ENCODE measurements at regions not wholly inside any gene's neighbourhood (a gene's known extent, or its start where the extent isn't known, plus 50 kb on each side); places are given as distances from the start of the nearest gene placed in this dataset.

DNA sequence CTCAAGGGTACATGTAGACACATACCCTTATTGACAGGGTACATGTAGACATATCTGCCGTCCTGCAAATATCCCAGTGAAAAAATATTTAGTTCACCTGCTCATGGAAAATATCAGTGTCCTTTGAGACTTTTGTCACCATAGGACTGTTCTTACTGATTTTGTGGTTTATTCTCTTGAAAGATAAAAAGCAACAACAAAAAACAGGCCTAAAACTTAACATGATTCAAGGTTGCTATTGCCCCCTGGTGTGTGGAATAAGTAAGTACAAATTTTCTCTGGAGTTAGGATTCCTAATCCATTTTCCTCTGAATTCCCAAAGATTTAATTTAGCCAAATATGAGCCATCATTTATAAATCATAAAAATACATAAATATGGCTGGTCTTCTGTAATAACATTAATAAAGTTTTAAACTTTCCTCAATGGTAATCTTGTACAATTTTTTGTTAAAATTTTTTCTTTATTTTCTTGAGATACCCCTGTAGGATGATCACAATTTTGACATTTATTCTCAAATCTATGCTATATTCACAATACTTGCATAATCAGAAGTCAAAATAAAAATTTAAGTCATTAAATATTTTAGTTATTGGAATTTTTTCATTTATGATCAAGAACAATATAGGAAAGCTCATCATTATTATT lies 741.4 kb upstream of the POT1 start:
- DNase-seq (ENCODE audit: low read depth in 2 of 2) = peak; percentile 3 to 52

DNA sequence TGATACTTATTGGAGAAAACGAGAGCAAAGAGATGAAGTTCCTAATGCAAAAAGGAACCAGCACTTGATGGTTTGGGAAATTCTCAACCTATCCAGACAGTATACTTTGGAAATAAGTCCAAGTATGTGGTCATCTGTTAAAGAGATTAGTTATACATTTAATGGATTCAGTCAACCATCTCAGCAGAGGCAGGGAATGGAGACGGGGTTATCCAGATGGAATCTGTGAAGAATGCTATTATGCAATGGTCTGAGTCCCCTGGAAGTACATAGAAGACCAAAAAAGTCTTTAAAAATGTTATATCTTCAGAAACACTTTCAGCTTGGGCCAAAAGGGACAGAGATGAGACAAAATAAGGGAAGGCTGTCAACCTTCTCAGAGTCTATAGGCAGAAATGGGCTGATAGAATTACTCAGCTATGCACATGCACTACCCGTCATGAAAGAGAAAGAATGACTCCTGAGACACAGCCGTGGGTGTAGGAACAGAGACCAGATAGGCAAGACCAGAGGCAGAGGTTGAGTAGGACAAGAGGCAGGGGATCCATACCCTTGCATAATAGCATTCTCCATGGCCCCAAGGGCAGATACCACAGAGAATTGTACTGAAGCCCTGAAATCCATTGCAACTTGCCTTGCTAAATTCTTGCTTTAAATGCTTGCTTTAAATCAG lies 738.8 kb upstream of the POT1 start:
- no peak for DNase-seq (ENCODE audit: low read depth in 2 of 2)

DNA sequence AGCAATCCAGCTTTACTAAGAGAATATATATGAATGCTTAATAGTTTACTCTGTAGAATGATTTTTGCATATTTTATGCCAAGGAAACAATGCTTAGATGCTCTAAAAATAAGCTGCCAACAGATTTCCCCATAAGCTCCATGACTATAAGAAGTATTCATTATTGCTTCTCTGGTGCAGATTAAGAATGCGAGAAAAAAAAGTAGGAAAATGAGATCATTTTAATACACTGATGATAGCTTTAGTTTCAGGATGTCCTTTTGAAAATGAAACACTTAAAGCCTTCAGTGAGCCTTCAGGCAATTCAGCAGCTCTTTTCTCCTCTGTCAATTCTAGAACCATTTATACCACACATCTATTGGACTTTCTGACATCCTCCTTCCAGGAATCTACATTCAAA lies 735.0 kb upstream of the POT1 start:
- DNase-seq (ENCODE audit: low read depth in 2 of 2) = no peak

DNA sequence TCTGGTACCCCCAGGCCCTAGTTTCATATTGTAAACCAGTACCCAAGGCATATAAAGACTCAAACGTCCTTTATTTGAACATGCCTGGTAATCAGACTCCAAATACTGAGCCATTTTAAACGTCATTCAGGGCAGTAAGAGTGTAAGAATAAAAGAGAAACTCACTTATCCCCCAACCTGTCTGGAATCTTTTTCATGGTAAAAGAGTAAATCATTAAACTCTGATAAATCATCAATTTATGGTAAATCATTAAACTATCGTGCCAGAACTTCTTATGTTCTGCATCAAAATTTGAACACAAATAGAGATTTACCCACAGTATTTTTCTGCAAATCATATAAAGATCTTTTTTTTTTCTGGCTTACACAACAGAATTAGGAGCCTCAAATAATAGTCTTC lies 734.3 kb upstream of the POT1 start:
- DNase-seq (ENCODE audit: low read depth in 2 of 2) = no peak

DNA sequence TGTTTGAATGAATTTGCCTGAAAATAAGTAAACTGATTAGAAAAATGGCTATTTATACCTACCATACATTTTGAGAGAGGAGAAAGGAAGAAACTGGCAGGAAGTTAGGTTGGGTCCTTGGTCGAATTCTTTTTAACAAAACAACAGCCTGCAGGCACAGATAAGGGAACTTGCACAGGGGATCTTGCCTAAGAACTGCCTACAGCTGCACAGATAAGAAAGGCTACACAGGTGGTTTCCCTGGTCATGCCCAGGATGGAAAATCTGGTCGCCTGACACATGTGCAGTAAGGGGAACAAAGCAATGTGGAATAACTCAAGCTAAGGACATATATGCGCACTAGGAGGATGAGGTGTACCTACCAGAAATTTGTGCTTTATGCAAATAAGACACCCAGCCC lies 732.1 kb upstream of the POT1 start:
- no peak for DNase-seq (ENCODE audit: low read depth in 2 of 2)

DNA sequence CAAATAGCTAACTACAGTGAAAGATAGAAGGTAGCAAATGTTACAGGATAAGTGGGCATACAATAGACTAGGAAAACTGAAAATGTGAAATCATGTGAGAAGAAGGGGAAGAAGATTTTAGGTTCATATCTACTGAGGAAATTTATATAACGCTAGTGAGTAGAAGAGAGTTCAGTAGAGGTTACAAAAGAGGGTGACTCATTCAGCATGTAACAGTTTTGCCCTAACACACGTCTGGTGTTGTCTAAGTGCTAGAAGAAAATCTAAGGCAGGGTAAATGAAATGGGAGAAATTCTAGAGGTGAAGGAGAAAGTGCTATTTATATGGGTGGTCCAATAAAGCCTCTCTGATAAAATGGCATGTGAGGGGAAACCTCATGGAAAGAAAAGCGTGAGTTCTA lies 731.4 kb upstream of the POT1 start:
- no peak for DNase-seq (ENCODE audit: low read depth in 2 of 2)

DNA sequence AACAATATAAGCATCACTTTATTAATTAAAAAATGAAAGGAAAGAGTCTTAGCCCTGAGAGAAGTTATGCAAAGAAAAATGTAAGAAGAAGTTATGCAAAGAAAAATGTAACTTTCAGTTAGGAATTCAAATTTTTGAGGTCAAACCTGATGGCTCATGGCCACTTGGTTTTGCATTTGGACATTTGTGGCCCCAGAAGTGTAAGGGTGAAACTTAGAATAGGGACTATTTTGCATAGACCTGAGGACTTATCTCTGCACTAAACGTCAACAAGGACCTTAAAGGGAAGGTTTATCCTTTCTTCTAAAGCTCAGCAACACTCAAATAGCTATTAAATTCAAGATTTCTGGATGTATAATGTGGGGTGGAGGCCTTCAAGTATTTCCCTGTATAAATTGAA lies 724.5 kb upstream of the POT1 start:
- no peak for DNase-seq (ENCODE audit: low read depth in 2 of 2)

DNA sequence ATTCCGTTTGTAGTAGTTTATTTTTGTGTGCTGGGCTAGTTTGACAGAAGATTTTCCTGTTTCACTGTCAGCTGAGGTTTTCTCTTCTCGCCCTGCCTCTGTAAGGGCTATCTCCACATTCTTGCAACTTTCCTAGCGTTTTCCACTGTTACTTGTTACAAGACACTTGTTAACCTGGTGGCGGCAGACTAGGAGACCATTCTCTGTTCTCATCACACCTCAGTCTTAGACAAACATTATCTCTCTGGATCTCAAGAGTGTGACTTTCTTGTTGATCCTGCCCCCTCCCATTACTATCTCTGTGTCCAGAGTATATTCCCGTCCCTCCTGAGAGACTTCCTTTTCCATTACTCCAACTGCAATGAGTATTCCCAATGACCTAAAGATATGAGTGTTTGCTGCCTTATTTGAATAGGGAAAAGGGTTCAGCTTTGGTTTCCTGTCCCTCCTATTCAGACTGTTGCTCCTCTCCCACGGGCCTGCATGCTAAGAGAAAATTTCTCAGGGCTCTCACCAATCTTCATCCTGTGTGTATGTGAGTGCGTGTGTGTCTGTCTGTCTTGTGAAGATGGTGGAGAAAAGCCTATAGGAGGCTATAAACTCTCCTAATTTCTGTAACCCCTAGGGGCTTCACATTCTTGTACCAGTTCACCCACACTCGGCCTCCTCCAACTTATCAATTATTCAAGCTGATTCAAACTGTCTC lies 722.4 kb upstream of the POT1 start:
- DNase-seq (ENCODE audit: low read depth in 2 of 2) = no peak

DNA sequence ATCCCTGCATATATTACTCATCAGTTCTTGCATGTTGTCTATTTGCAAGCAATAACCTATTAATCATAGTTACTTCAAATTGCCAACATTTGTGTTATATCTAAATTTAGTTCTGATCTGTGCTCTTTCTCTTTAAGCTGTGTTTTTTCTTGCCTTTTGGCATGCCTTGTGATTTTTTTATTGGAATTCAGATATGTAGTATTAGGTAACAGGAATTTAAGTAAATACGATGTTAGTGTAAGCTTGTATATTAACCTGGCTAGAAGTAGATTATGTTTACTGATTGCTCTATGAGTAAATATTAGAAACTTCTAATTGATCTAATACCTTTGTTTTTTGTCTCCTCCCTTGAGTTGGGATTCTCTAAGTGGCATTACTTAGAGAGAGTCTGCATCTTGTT lies 718.9 kb upstream of the POT1 start:
- DNase-seq (ENCODE audit: low read depth in 2 of 2) = no peak

DNA sequence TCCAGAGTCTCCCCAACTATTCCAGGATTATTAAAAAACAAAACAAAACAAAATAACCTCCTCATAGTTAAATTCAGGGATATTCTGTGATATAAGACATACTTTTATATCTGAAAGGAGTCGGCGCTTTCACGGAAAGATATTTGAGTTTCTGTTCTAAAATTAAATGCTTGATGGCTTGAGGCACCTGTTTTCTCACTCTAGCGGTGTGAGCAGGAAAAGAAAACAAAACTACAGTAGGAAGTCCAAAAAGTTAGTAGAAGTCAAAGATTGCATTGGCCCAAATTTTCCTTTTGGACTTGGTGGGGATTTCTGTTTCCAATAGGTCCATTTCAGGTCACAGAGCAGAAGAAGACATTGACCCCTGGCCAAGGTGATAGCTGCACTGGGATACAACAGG lies 716.1 kb upstream of the POT1 start:
- DNase-seq (ENCODE audit: low read depth in 2 of 2) = no peak

DNA sequence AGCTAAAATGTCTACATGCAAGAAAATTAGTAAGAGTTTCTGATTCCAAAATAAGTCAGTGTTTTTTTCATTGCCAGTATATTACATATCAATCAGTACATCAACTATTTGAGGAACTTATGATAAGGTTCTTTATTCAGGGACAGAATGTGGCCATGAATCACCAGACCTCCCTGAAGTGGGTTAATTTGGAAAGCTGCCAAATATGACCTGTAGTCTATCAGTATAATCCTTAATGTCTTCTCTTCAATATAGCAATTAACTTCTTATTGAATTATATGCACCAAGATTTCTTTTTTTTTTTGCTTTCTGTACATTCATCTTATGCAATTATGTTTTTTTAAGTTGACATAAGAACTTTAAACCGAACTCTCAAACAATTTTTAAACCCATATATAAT lies 714.5 kb upstream of the POT1 start:
- DNase-seq (ENCODE audit: low read depth in 2 of 2) = no peak

DNA sequence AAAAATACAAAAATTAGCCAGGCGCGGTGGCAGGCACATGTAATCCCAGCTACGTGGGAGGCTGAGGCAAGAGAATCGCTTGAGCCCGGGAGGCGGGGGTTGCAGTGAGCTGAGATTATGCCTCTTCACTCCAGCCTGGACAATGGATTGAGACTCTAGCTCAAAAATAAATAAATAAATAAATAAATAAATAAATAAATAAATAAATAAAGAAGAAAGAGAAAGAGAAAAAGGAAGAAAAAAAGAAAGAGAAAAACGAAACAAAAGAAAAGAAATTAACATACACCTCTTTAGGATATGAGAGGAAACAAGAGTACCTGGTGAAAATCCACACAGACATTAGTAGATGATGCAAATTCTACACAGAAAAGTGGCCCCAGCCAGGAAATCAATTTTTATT lies 713.7 kb upstream of the POT1 start:
- DNase-seq (ENCODE audit: low read depth in 2 of 2) = no peak

DNA sequence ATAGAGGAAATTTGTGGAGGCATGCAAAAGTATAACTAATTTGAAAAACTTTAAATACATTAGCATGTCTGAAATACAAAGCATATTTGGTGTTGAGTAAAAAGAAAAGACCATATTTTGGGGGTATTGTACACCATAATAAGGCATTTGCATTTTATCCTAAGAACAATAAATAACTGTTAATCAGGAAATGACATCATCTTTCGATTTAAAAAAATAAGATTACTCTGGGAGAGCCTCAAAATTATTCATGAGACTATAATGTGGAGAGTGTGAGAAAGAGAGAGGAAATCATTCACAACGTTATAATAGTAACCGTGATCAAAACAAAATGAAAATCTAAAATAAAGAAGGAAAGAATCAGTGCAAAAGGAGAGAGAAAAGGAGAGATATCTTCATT lies 712.3 kb upstream of the POT1 start:
- DNase-seq (ENCODE audit: low read depth in 2 of 2) = no peak

DNA sequence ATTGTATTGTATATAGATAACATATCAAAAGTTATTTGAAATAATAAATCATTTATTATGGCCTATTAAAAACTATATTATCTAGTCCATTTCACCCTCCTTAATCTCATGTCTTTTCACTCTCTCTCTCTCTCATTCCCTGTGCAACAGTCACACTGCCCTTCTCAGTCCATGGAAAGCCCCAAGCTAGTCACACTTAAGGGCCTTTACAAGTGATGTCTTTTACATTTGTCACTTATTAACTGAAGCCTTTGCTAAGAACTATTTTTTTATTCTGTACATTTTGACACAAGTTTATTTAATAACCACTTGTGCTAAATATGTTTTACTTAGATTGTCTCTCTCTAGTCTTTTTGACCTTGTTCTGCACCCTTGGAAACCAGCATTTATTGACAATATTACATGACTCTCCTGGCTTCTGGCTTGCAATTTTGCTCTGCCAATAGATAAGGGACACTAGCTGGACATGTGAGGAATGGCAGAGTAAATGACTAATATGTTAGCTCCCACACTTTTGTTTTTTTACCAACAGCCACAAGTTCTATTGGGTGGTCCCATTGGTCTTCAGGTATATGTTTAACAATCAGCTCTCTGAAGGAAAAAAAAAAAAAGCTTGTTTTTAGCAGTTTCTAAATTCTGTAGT lies 706.8 kb upstream of the POT1 start:
- DNase-seq (ENCODE audit: low read depth in 2 of 2) = no peak

DNA sequence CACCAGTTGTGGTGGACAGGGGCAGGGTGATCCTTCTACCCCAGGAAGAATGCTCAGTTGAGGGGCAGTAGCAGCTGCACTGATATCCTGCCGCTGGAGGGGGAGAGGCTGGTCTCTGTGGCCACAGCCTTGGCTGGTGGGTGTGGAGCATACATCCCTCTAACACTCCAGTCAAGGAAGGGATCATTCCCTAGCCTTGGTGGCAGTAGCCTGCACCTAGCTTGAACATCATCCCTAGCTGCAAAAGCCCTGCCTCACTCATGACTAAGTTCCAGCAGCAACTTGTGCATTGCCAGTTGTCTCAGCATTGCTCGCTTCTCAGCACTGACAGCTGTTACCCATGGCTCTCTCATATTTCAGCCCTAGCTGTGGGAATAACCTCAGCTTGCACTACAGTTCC lies 688.9 kb upstream of the POT1 start:
- DNase-seq (ENCODE audit: low read depth in 2 of 2) = no peak

DNA sequence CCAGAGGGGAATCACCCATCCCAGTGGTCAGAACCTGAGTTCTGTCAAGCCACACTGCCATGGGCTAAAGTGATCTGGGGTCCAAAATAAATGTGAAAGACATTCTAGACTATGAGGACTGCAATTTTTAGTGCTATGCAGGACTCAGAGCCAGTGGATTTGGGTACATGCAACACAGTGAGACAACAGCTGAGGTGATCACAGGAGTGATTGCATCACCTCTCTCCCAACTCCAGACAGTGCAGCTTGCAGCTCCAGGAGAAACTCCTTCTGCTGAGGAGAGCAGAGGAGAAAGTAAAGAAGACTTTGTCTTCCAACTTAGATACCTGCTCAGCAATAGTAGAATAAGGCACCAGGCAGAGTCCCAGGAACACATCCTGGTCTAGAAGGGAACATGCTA lies 682.0 kb upstream of the POT1 start:
- no peak for DNase-seq (ENCODE audit: low read depth in 2 of 2)

DNA sequence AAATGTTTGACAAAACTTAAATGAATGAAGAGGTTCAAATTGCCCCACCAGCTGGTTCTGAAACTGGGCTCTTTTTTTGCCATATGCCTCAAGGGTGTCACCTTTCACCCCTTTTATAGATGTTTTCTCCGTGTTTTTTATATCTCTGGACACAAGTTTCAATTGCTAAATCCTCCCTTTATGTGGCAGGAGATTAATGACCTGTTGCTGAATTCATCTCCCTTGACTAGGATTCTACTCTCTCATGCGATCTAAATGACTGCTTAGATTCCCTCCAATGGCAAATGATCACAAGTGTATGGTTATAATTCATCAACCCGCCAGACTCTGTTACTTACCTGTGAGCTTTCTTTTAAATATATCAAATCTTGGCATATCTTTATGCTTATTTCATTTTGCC lies 677.0 kb upstream of the POT1 start:
- no peak for DNase-seq (ENCODE audit: low read depth in 2 of 2)

DNA sequence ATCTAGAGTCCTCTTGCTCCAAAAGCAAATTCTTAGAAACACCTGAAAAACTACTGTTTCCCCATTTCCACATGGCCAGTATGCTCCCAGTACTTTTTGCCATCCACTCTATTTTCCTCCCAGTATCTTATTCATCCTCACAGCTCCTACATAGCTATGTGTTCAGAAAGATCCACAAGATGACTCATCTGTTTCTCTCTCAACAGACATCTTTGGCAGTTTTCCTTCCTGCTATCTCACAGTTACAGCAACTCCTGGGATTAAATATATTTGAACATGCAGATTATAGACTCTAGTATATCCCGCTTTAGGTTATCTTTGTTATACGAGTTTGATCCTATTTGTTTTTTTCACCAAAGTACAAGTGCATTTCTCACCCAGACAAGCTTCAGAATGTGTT lies 675.6 kb upstream of the POT1 start:
- DNase-seq (ENCODE audit: low read depth in 2 of 2) = no peak

DNA sequence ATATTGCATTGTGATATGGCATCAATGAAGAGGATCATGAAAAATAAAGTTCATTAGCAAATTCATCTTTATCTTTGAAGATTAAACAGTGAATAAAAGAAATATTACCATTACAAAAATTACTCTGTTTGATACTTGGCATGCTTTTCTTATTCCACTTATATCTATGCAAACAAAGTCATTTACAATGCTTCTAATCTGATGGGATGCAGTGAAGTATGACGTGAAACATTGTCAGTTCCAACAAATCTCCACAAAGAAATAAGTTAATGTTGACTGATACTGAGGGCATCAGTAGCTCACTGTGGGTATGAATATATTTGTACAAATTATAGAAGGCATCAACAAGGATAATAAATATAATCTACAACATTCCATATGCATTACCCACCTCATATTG lies 672.8 kb upstream of the POT1 start:
- no peak for DNase-seq (ENCODE audit: low read depth in 2 of 2)

DNA sequence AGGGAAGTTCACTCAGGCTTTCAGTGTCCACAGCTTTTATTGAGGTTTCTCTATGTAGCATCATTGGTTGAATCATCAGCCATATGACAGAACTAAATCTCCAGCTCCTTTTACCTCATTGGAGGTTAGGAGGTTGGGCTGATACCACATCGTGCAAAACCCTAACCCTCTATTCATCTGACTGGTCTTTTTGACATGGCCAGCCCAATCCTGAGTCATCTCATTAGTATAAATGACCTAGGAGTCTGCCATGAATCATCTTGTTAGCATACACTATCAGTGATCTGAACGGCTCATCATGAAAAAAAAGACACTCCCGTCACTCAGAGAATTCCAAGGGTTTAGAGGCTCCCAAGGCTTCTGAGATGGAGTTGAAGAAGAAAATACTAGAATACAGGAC lies 669.8 kb upstream of the POT1 start:
- DNase-seq (ENCODE audit: low read depth in 2 of 2) = no peak

DNA sequence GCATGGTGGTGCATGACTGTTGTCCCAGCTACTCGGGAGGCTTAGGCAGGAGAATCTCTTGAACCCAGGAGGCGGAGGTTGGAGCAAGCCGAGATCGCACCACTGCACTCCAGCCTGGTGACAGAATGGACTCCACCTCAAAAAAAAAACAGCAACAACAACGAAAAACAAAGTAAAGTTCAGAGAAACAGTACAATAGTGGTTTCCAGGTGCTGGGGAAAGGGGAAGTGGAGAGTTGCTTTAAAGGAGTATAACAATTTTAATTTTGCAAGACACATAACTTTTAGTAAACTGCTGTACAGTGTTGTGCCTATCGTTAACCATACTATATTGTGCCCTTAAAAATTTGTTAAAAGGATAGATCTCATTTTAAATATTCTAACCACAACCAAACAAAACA lies 662.7 kb upstream of the POT1 start:
- no peak for DNase-seq (ENCODE audit: low read depth in 2 of 2)

DNA sequence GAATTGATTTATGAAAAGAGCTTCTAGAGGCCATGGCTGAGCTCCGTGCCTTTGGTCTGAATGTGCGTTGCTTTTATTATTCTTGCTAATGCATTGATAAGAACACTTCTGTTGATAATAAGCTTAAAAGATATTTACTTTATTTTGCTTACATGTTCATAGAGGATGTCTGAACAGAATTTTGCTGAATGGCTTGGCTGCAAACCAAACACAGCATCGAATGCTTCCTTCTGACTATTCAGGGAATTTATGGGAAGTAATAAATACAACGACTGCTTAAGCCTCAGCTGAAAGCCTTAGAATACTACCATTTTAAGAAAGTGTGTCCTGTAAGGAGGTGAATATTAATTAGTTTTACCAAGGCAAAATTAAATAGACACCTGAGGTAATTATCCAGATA lies 643.5 kb upstream of the POT1 start:
- no peak for DNase-seq (ENCODE audit: low read depth in 2 of 2)

DNA sequence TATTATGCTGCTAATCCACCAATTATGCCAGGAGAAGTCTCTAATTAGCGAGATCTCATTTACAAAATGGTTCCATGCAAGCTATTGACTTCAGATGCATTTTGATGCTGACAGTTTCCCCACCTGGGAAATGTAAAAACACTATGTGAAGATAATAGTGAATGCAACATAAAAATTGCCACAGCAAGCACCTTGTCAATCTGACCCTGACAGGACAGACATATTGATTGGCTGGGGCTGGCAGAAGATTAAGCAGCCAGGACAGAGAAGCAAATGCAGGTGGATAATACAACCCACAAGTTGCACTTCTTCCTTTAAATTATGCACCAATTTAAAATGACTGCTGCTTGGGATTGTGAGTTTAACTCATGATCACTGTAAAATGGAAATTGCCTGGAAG lies 642.8 kb upstream of the POT1 start:
- no peak for DNase-seq (ENCODE audit: low read depth in 2 of 2)

All from lung microvascular endothelial cell (primary cell).